HL-60/S4 treated with retinoic acid at 250 ng/mL for 4 days and 3 days (cell line): ENCODE measurements at regions not wholly inside any gene's neighbourhood (a gene's known extent, or its start where the extent isn't known, plus 50 kb on each side); places are given as distances from the start of the nearest gene placed in this dataset.

Experiments
- in situ Hi-C: fragments of 300-500 bp; cut with MboI; formaldehyde crosslinking; loops from 2 replicates; pipeline ENCODE4 v1.7.0; 2022; ENCODE audit warnings: low sequenced_read_pairs

DNA sequence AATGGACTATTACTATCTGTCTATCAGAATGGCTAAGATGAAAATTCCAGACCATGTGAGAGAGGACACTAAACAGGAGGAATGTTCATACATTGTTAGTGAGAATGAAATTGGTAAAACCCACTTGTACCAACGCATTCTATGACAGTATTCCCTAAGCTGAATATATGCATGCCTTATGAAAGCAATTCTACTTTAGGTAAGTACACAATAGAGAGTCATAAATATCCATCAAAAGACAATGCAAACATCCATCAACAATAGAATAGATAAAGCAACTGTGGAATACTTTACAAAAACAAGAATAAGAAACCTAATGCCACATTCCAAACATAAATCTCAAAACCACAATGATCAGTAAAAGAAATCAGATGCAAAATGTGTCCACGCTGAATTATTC is 529.3 kb downstream of the ANKRD50 start:
- in situ Hi-C loops: no loop called here

DNA sequence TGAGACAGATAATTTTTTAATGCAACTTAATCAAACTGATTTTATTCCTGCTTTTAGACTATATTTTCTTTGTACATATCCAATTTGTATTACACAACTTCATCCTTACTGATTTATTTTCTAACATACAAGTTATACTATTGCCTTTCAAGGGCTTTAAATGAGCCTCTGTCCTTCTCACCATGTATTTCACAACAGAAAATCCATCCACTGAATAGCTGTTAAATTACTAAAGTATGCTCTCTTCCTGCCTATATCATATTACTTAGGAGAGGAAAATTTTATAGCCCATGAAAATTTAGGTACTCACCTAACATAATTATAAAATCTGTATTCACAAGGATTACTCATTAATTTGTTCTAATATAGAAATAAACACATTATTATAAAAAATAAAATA is 528.6 kb downstream of the ANKRD50 start:
- in situ Hi-C loops: no loop called here

DNA sequence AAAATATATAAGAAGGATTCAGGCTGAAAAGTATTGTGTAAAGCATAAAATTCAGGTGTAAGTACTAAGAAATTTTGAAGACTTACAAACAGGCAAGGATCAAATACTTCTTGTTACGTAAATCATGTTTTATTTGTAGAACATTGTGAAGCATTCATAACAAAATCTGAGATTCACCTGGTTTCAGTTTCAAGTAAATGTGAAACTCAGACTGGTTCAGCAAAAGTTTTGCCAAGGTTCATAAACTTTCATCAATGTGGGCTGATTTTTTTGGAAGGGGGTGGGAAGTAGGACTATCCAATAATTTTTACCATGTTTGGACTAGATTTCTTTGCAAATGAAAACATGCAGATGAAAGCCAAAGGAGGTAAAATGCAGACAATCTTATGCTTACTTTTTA is 527.7 kb downstream of the ANKRD50 start:
- in situ Hi-C loops: no loop called here

DNA sequence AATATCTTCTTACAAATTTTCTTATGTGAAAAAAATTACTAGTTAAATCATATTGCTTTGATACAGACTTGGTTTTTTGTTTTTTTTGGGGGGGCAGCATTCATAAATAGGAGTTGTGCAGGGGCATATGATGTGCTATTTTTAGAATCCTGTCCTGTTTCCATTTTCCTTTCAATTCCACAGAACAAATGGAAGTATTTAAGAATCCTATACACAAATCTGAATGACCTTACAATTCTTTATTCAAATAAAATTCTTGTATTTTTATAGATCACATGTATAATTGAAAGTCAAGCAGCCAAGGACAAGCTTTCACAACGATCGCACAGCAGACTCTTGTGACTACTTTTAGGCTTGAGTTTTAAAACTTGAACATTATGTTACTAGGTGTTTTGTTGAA is 523.9 kb downstream of the ANKRD50 start:
- in situ Hi-C loops: no loop called here

DNA sequence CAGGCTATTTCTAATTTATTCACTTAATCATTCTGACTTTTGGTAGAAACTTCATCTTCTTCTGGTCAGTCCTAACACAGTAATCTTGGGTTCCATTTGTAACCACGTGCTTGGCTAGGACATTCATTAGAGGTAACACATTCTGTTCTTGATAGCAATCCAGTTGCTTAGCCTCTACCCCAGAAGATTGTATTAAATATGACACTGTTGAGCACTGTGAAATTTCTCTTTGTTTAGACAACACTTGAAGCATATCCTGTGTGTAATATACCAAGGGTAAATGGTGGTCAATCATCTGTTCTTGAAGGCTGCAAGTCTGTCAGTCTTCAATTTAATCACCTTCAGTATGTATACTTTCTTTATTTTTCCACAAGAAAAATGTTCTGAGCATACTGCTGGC is 523.0 kb downstream of the ANKRD50 start:
- in situ Hi-C loops: no loop called here

DNA sequence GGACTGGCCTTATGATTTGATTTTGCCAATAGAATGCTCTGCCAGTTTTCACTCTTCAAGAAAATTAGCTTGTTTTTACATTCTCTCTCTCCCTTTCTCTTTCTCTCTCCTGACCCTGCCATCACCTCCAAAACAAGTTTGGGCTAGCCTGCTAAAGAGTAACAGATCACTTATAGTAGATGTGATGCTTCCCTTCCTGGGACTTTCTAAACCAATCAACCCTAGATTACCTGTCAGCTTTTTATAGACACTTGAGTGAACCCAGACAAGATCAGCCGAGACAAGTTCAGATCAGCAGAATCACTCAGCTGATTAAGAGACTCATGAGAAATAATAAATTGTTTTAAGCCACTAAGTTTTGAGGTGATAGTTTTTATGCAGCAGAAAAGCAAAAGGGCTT is 521.2 kb downstream of the ANKRD50 start:
- in situ Hi-C loops: no loop called here

DNA sequence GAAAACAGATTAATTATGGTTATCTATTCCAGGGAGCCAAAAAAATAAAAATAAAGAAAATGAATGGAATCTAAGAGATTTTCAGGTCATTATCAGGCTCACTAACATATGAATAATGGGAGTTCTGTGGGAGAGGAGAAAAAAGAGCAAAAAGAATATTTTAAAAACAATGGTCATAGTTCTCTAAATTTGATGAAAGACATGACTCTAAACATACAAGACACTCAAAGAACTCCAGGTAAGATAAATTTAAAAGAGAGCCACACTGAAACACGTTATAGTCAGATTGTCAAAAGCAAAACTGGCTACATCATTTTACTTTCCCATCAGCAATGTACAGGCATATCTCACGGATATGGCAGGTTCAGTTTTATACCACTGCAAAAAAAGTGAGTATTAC is 520.0 kb downstream of the ANKRD50 start:
- in situ Hi-C loops: no loop called here

DNA sequence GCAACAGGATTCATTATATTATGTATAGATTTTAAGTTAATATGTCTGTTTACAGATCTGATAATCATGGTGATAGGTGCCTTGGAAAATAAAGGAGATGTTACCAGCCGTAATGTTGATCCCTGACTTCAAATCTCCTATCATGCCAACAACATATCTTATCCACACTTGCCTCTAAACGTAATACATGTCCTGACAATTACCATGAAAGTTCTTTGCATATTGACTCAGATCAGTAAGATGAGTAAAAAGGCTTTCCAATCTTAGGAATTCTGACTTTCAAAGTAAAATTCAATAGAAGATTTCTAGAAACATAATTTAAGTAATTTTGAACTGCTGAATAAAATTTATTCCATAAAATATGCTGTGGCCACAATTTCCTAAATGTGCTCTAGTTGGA is 513.3 kb downstream of the ANKRD50 start:
- in situ Hi-C loops: no loop called here

DNA sequence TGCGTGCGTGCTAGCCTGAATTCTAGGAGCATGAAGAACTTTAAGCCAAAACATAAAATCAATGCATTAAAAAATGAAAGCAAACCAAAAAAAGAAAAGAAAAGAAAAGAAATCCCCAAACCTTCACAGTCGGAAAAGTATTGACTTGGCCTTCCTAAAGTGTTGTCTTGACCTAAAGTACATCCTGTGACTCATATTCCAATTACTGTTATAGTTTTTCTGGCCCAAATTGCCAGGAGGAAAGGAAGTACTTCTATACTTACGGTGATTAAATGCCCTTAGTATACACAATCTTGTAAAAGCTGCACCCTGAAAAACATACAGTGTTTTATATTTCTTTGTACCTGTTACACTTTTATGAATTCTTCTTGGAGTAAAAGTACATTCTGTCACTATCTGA is 512.8 kb downstream of the ANKRD50 start:
- in situ Hi-C loops: no loop called here

DNA sequence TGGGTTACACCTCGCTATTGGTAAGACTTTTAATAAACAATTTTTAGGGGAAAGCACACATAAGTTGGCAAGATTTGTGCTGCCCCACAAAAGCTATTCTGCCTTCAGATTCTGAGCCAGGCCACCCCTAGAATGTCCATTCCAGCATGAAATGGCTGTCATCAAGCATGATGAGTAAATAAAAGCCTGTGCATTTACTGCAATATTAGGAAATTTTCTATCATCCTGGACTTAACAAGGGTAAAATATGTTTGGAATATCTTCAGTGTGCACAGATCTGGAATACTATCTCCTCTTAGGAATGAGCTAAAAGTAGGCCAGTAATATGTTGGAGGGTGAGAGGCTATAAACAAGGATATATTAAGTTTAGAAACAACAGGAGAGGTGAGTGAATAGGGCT is 510.9 kb downstream of the ANKRD50 start:
- in situ Hi-C loops: no loop called here

DNA sequence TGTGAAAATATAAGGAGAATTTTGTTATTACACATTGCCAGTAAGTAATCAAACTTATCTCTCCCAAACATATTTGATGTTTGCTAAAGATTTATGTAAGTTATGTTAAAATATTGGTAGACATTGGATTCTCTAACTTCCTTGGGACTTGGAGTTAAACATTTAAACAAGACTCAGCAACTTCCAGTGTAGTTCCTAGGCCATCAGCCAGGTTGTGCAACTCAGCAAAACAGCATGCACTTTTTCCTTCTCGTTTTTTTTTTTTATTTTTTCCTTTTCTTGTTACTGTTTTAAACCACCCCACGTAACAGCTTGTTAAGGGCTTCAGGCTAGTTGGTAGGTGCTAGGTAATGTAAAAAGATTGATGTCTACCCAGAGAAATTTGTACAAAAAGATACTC is 510.4 kb downstream of the ANKRD50 start:
- in situ Hi-C loops: no loop called here

DNA sequence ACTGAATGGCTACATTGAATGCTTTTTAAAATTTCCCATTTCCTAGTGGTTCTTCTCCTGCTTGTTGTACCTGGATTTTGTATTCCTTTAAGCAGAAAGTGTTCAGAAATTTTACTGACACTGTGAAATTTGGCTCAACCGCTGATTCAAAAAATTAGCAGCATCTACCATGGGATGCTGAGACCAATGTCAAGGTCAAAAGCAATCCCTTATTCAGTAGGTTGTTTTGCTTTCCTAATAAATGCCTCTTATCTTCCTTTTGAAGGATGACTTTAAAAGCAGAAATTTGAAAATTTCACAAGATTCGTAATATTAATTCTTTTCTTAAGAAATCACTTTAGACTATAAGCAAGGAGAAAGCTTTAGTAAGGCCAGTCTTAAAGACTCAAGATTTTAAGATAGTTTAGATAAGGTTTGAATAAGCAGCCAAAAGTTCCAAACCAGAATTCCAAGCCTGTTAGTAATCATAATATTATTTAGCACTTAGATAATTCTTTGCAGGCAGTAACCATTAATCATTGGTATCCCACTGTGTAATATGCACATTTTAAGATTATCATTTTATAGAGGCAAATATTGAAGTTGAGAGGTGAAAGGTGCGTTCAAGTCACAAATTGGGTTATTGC is 508.8 kb downstream of the ANKRD50 start:
- in situ Hi-C loops: no loop called here

DNA sequence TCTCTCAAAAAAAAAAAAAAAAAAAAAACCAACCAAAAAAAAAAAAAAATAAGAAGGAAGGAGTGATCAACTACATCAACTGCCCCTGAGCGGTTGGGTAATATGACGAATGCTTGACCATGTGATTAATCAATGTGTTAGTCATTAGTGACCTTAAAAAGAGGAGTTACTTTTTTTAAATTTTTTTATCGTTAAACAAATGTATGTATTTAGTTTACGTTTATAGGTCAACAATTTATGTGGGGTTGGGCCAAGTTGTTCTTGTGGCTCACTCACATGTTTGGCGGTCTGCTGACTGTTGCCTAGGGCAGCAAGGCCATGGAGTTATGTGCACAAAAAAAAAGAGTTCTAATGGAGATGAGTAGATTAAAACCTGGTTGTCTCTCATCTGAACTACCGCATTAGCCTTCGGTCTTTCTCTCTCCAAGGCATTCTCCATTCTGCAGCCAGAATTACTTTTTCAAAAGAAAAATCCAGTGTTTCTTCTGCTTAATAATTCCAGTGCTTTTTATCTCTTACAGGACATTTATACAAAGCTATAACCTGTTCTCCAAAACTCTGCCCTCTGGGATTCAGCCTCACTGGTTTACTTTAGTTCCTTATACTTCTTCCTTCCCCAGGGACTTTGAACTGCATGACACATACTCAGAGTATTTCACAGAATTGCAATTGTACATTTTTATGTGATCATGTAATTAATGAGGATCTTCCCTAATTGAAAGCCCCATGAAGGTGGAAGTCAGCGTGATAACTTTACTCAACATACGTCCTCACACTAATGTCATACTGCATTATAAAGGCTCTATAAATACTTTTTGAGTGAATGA is 505.5 kb downstream of the ANKRD50 start:
- in situ Hi-C loops: no loop called here

DNA sequence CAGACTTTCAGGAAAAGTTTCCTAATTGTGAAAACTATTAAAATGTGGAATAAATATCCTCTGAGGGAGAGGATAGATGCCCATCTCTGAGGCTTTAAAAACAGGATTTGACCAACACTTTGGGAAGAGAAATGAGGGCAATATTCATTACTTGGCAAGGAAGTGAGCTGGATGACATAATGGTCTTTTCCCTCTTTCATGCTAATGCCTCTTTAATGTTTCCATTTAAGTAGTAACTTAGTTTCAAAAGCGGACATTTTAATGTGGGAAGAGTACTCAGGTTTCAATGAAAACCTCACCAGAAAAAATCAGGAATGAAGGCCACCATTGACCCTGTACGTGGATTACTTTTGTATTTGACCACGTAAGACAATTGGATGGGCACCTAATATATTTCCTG is 503.3 kb downstream of the ANKRD50 start:
- in situ Hi-C loops: no loop called here

DNA sequence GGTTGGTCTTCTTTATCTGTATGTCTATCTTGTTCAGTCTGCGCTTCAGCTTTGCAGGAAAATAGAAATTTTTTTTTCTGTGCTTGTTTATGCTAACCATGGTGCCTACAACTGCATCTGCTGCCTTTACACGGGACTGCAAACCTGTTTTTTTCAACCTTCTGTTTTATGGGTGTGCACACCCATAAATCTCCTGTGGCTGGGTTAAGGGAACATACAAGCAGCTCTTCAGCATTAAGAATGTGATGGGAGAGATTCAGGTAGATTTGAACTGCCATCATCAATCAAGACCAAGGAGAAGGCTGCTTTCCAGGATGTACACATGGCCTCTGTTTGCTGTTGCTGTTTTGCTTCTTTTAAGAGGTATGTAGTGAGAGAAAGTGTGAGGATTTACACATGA is 502.9 kb downstream of the ANKRD50 start:
- in situ Hi-C loops: no loop called here

DNA sequence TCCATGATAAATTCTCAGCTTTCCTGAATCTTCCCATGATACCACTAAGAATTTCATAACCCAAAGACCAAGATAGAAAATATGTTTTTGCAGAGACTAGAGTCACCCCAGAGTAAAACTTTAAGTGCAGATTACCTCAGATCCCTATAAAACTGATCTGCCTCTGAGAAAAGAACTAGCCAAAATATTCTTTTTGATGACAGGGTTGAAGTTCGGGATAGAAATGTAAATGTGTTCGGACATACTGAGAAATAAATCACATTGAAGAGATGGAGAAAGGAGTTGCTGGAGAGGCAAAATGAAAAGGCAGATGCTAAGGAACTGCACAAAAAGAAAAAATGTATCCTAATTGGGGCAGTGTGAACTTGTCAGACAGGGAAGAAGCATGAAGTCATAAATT is 501.8 kb downstream of the ANKRD50 start:
- in situ Hi-C loops: no loop called here

DNA sequence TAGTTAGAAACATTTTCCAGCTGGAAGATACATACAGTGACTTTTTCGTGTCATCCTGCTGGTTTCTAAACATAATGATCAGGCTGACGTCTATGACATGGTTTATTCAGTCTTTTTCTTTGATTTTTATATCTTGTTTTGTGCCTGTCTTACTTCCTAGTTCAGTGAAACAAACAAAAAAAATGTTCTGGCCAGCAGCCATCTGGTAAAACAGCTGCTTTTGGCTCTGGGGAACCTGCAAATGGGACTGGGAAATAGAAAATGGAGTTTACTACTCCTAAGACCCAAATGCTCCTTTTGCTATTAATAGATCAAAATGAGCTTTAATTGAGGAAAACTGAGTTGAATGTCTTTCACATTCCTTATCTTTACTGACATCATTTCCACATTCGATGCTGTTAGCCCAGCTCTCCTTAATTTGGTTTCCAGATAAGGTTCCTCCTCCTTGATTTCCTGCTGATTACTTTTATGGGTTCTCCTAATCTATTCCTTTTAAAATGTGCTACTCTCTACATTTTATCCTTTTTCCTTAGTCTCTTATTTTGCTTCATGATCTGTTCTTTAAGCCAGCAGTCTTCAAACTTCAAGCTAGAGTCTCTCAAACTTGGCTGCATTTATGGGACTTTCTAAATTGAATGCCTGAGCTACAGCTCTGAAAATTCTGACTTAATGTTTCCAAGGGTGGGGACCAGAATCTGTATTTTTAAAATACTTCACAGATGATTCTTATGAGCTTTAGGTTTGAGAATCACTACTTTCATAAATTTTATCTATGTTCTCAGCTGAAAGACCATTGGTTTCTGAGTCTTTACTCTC is 499.5 kb downstream of the ANKRD50 start:
- in situ Hi-C loops: no loop called here

DNA sequence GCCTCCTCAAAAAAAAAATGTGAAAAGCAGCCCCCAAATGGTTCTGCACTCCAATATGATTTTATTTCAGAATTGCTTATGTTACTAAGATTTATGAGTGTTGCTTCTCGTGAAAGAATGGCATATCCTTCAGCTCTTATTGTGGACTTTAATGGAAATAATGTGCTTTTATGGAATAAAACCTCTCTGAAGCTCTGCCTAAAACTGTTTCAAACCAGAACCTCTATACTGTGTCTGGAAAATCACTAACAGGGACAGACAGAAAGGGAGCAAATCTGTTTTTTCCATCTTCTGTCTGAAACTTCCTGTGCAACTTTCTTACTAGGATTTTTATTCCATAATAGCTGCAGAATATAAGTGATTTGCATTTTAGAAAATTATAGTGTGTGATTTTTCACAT is 493.1 kb downstream of the ANKRD50 start:
- in situ Hi-C loops: no loop called here

DNA sequence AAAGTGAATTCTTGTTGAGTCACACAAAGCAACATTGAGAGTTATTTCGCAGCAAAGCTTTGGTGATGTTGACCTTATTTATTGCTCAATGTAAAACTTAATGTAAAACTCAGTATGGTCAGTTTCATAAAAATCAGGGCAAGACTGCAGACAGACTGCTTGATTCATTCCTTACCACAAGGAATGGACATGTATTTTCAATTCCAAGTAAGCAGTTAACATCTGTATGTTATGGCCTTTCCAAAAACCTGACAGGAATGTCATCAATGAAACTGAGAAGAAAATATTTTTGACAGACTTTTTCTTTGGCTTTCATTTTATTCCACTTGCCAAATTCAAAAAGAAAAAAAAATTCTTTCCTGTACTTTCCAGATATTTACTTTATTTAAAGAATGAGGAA is 488.3 kb downstream of the ANKRD50 start:
- in situ Hi-C loops: no loop called here

DNA sequence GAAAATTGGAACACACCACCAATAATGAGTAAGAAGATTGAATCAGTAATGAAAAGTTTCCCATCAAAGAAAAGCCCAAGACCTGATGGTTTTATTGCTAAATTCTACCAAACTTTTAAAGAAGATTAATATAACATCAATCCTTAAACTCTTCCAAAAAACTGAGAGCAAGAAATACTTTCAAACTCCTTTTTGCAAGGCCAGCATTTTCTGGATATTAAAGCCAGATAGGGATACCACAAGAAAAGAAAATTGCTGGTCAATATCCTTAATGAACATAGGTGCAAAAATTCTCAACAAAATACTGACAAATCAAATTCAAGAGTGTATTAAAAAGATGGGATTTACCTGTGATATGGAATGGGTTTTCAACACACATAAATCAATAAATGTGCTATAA is 484.6 kb downstream of the ANKRD50 start:
- in situ Hi-C loops: no loop called here

DNA sequence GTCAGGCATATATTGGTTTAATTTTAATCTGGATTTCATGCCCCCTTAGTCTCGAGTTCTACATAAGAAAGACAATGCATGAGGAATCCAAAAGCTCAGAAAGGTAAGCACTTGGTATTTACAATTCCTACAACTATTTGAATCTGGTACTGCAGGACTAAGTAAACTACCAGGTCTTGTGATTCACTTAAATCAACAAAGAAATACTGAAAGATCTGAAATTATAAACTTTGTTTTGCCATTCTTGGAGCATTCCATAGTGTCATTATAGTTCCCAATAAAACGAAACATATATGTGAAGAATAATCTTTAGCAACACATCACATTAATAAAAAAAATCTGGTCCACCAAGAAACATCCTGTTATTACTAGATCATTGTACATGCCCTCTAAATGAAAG is 482.3 kb downstream of the ANKRD50 start:
- in situ Hi-C loops: no loop called here

DNA sequence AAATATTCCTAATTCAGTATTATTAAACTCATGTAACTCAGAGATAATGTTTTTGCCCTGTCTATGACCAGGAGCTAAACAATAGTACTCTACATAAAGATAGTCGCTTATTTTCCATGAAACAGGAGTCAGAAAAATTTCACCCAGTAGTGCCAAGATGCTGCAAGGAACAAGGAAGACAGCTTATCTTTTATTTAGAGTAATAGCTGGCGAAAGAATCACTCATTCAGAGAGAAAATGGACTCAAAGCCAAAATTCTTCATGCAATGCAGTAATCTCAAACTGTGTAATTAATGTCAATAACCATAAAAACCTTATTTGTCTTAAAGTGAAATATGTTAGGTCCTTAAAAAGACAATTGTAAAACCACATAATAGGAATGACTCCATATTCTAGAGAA is 477.8 kb downstream of the ANKRD50 start:
- in situ Hi-C loops: no loop called here
